ENCODE measurements at regions not wholly inside any gene's neighbourhood (a gene's known extent, or its start where the extent isn't known, plus 50 kb on each side); places are given as distances from the start of the nearest gene placed in this dataset.

DNA sequence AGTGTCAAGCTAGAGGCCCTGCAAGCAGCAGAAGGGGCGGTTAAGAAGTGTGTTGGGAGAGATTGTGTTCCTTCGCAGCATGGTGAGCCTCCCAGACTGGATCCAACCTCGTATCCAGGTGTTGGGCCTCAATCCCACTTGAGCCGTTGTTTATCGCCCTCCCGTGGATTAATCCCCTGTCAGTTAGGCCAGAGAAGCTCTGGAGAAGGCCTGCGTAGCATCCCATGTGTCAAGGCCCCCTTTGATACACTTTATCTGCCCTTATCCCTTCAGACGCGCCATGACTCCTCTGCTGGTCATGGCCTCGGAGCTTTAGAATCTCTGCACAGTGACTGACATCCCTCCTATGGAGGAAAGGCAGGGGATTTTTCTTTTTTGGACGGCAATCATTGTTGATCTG lies 181.0 kb downstream of the ZFP64 start:
- H4K20me1 ChIP-seq (ENCODE audit: control insufficient read depth, extremely low read depth, insufficient read depth, low read length), result no peaks in the 10 kb centered on the region
- no peak for TF ChIP-seq EZH2 (IDR thresholded peaks at IDR 0.05; ENCODE audit: low read length)
- TF ChIP-seq, protein P1, sequence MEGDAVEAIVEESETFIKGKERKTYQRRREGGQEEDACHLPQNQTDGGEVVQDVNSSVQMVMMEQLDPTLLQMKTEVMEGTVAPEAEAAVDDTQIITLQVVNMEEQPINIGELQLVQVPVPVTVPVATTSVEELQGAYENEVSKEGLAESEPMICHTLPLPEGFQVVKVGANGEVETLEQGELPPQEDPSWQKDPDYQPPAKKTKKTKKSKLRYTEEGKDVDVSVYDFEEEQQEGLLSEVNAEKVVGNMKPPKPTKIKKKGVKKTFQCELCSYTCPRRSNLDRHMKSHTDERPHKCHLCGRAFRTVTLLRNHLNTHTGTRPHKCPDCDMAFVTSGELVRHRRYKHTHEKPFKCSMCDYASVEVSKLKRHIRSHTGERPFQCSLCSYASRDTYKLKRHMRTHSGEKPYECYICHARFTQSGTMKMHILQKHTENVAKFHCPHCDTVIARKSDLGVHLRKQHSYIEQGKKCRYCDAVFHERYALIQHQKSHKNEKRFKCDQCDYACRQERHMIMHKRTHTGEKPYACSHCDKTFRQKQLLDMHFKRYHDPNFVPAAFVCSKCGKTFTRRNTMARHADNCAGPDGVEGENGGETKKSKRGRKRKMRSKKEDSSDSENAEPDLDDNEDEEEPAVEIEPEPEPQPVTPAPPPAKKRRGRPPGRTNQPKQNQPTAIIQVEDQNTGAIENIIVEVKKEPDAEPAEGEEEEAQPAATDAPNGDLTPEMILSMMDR (optimal IDR thresholded peaks at IDR 0.05 in 1 of 3, IDR thresholded peaks at IDR 0.05 in 1 of 3, conservative IDR thresholded peaks at IDR 0.05 in 1 of 3; ENCODE audit: extremely low read depth in 1 of 3, insufficient read depth in 2 of 3, low read length in 3 of 3), result no peak
- no peaks in the 10 kb centered on the region for H3K36me3 ChIP-seq (ENCODE audit: control insufficient read depth in 2 of 2, extremely low read depth in 1 of 2, insufficient read depth in 2 of 2, low read length in 2 of 2)
- no peaks in the 10 kb centered on the region for H3K9me1 ChIP-seq (ENCODE audit: control insufficient read depth, extremely low read depth, insufficient read depth, low read length)
- H2AFZ ChIP-seq (ENCODE audit: control insufficient read depth, low read length), result no peak overlapping the region
- dilution Hi-C loops (cut with MboI; ENCODE audit: extremely low pct_ligation_motif_present, low sequenced_read_pairs), result no loop called here
- H3K4me1 ChIP-seq (ENCODE audit: control insufficient read depth, extremely low read depth, insufficient read depth, low read length), result no peaks in the 10 kb centered on the region
- H3K27me3 ChIP-seq (ENCODE audit: control insufficient read depth, extremely low read depth, insufficient read depth, low read length), result no peaks in the 10 kb centered on the region
- FAIRE-seq, result no peak
- no peaks in the 10 kb centered on the region for H3K9me3 ChIP-seq (ENCODE audit: control insufficient read depth, low read depth, low read length)
- H3K4me2 ChIP-seq (ENCODE audit: control insufficient read depth, extremely low read depth, insufficient read depth, low read depth, low read length), result no peak overlapping the region
- no peak for DNase-seq (ENCODE audit: low read depth, low spot score)
- H3K79me2 ChIP-seq (ENCODE audit: control insufficient read depth, insufficient read depth, low read length), result no peaks in the 10 kb centered on the region
- no peak overlapping the region for H3K4me3 ChIP-seq (ENCODE audit: control insufficient read depth in 2 of 3, extremely low read depth in 1 of 3, insufficient read depth in 2 of 3, low read depth in 1 of 3, low read length in 3 of 3)
- no peak overlapping the region for H3K27ac ChIP-seq (ENCODE audit: control insufficient read depth, insufficient read depth, low read length)
- H3K9ac ChIP-seq (ENCODE audit: control insufficient read depth, extremely low read depth, insufficient read depth, low read length), result no peak overlapping the region

DNA sequence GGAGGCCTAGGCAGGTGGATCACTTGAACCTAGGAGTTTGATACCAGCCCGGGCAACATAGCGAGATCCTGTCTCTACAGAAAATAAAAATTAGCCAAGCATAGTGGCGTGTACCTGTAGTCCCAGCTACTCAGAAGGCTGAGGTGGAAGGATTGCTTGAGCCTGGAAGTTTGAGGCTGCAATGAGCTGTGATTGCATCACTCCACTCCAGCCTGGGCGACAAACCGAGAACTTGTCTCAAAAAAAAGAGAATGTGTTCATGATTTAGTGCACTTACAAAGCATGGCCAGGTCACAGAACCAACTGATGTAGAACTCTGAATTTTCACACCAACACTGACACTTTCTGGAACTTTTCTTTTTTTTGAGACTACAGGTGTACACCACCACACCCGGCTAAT lies 182.7 kb downstream of the ZFP64 start:
- no peaks in the 10 kb centered on the region for H3K27me3 ChIP-seq (ENCODE audit: control insufficient read depth, extremely low read depth, insufficient read depth, low read length)
- H2AFZ ChIP-seq (ENCODE audit: control insufficient read depth, low read length), result no peak overlapping the region
- TF ChIP-seq, protein P1 (optimal IDR thresholded peaks at IDR 0.05 in 1 of 3, IDR thresholded peaks at IDR 0.05 in 1 of 3, conservative IDR thresholded peaks at IDR 0.05 in 1 of 3; ENCODE audit: extremely low read depth in 1 of 3, insufficient read depth in 2 of 3, low read length in 3 of 3), result no peak
- TF ChIP-seq EZH2 (IDR thresholded peaks at IDR 0.05; ENCODE audit: low read length), result no peak
- H3K27ac ChIP-seq (ENCODE audit: control insufficient read depth, insufficient read depth, low read length), result no peak overlapping the region
- H3K79me2 ChIP-seq (ENCODE audit: control insufficient read depth, insufficient read depth, low read length), result no peaks in the 10 kb centered on the region
- no peaks in the 10 kb centered on the region for H3K36me3 ChIP-seq (ENCODE audit: control insufficient read depth in 2 of 2, extremely low read depth in 1 of 2, insufficient read depth in 2 of 2, low read length in 2 of 2)
- no peak overlapping the region for H3K4me2 ChIP-seq (ENCODE audit: control insufficient read depth, extremely low read depth, insufficient read depth, low read depth, low read length)
- no peak for DNase-seq (ENCODE audit: low read depth, low spot score)
- no peaks in the 10 kb centered on the region for H3K9me3 ChIP-seq (ENCODE audit: control insufficient read depth, low read depth, low read length)
- no peaks in the 10 kb centered on the region for H4K20me1 ChIP-seq (ENCODE audit: control insufficient read depth, extremely low read depth, insufficient read depth, low read length)
- H3K4me3 ChIP-seq (ENCODE audit: control insufficient read depth in 2 of 3, extremely low read depth in 1 of 3, insufficient read depth in 2 of 3, low read depth in 1 of 3, low read length in 3 of 3), result no peak overlapping the region
- no peak overlapping the region for H3K9ac ChIP-seq (ENCODE audit: control insufficient read depth, extremely low read depth, insufficient read depth, low read length)
- dilution Hi-C loops (cut with MboI; ENCODE audit: extremely low pct_ligation_motif_present, low sequenced_read_pairs), result no loop called here
- no peak for FAIRE-seq
- no peaks in the 10 kb centered on the region for H3K4me1 ChIP-seq (ENCODE audit: control insufficient read depth, extremely low read depth, insufficient read depth, low read length)
- H3K9me1 ChIP-seq (ENCODE audit: control insufficient read depth, extremely low read depth, insufficient read depth, low read length), result no peaks in the 10 kb centered on the region
